ENCODE measurements at regions not wholly inside any gene's neighbourhood (a gene's known extent, or its start where the extent isn't known, plus 50 kb on each side); places are given as distances from the start of the nearest gene placed in this dataset.
A peak's percentile ranks its signal among the peaks of the same experiment; 100 is the strongest.

GRCh38 chr14:104387022-104388010 is 192.2 kb upstream of the C14orf180 start:
- no peak for DNase-seq

GRCh38 chr14:104388011-104388521 is 191.5 kb upstream of the C14orf180 start:
- DNase-seq: no peak

DNA sequence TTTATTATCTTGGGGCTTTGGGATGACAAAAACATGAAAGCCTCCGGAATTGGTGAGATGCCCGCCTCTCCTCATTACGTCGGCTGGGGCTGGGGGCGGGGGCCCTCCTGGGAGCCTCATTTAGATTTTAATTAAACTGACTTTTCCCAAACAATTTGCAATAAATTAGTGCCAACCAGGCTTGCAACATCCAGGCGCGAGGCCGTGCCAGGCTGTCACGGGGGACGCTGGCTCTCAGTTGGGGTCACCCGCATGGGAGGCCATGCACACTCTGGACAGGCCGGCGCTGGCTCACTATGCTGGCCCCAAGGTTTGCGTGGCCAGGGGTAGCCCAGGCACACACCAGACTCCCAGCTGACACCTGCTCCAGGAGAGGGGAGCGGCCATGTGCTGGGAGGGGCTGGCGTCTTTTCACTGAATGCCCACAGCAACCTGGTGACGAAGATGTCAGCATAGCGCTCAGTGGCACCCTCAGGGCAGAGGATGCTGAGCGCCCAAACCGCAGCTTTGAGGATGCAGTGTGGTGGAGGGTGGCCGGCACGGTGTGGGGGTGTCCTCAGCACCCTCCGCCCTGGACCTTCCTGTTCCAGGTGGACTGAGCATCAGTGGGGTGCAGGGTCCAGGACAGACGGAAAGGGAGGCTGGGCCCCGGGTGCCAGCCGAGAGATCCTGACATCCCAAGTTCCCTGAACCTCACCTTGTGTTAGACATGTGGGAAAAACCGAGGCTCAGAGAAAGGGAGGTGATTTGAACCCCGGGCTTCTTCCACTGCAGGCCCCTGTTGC is 190.8 kb upstream of the C14orf180 start:
- no peak for DNase-seq

DNA sequence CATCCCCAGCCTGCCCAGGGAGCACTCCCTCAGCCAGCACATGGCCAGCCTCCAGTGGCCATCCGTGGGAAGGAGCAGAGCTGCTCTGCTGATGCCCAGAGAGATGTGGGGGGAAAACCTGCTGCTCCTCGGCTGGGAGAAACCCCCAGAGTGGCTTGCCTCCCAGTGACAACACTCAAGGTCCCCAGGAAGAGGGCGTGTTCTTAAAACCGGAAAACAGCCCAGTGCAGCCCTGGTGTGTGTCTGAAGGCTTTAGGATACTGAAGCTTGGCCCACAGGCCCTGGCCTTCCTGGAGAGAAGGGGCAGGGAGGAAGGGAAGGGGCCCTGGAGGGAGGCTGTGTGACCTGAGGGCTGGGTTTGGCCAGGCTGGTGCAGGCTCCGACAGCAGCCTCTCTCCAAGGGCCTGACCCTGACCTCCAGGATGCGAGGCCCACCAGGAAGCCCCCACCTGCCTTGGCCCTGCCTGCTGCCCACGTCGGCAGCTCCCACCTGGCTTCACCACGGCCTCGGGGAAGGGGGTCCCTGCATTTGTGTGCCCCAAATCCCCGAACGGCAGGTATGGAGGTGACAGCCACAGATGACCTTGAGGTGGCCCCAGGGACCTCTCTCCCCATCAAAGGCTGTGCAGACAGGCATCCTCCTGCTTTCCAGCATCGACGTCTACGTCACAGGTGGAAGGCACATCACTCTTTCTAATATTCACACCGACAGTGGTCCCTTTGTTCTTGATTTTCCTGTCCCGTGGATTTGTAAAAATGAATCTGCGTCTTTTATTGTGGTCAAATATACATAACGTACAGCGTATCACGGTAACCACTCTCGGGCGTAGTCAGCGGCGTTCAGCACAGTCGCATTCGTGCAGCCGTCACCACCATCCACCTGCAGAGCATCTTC is 190.0 kb upstream of the C14orf180 start:
- DNase-seq: no peak

DNA sequence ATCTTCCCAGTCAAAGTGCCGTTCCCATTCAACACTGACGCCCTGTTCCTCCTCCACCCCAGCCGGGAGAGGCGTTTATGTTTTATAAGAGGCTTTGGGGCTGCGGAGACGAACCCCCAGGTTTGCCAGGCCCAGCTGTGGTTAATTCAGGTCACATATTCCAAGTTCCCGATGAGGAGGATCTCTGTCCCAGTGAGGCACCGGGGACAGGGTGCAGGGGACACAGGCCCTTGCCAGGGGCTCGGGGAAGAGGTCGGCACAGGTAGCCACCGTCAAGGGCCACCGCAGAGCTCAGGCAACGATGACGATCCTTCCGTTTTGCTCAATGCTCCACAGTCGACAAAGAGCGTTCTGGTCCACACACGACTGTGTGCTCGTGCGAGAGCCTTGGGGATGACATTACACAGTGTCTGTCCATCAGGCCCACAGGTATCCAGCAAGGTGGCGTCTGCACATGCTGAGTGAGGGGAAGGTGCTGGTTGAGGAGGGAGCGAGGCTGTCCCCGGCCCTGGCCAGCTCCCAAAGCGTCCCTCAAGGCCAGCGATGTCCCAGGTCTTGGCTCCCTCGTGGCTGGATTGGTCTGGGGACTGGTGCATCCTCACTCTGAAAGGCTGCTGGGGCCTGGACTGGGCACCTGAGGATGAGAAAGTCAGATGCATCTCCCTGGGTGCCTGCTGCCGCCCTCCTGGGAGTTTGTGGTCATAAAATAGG is 189.2 kb upstream of the C14orf180 start:
- DNase-seq: no peak

GRCh38 chr14:104390941-104391901 is 188.3 kb upstream of the C14orf180 start:
- no peak for DNase-seq

GRCh38 chr14:104392001-104392395 is 187.6 kb upstream of the C14orf180 start:
- DNase-seq: no peak

- no peak for DNase-seq
Measured at GRCh38 chr14:104392396-104393198, 187.0 kb upstream of the C14orf180 start.

DNA sequence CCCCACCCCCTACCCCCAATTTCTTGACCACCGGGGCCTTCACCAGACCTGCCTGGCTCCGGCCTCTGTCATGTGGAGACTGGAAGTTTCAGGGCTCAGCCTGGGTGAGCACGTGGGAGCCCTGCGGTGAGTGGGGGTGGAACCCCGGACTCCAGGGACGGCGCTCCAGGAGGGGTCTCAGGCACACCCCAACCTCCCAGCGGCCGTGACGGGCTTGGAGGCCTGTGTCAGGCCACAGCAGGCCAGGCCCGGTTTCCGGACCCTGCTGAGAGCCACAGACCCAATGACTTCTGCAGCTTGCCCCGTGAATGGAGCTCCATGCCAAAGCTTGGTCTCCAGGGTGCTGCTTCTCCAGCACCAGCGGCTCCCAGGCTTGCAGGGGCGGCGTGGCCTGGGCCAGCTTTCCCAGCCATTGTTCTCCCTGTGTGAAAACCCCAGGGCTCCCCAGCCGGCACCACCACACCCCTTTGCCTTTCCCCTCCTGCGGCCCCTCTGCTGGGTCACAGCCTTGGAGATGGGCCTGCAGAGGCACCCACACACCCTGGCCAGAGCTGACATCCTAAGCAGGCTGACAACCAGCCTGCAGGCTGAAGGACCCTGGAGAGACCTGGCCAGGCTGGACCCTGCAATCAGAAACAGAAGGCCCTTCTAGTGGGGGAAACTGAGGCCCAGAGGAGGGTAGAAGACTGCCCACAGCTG is 186.2 kb upstream of the C14orf180 start:
- no peak for DNase-seq

GRCh38 chr14:104393898-104394381 is 185.6 kb upstream of the C14orf180 start:
- DNase-seq: peak; percentile 24

DNA sequence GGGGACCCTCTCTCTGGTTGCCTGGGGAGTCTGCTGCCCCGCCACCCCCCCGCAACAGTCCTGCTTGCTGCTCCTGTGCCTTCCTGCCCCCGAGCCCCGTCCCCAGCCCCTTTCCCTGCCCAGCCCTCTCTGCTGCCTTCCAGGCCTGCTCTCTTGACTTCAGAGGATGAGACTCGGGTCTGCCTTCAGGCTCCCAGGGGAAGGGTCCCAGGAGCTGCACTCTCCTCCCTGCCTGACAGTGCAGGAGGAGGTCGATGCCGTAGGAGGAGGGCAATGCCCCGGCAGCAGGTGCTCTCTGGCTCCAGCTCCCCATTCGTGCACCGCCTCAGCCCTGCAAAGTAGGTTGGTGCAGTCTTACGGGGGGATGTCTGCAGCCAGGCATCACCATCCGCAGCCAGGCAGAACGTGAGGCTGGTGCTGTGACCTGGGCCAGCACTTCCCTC is 185.1 kb upstream of the C14orf180 start:
- DNase-seq: no peak

DNA sequence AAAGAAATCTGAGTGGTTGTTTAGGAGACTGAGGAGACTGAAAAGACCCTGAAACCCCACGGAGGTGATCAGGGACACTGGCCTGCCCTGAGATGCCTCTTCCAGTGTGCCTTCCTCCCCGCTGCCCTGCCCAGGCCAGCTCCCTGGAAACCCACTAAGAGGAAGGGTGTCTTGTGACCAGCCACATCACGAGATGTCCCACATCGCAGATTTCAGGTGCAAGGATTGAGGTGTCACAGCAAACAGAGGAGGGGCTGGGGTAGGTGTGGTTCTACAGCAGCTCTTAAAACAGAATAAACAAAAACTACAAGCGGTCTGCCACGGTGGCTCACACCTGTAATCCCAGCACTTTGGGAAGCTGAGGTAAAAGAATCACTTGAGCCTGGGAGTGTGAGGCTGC is 184.3 kb upstream of the C14orf180 start:
- DNase-seq: no peak

DNA sequence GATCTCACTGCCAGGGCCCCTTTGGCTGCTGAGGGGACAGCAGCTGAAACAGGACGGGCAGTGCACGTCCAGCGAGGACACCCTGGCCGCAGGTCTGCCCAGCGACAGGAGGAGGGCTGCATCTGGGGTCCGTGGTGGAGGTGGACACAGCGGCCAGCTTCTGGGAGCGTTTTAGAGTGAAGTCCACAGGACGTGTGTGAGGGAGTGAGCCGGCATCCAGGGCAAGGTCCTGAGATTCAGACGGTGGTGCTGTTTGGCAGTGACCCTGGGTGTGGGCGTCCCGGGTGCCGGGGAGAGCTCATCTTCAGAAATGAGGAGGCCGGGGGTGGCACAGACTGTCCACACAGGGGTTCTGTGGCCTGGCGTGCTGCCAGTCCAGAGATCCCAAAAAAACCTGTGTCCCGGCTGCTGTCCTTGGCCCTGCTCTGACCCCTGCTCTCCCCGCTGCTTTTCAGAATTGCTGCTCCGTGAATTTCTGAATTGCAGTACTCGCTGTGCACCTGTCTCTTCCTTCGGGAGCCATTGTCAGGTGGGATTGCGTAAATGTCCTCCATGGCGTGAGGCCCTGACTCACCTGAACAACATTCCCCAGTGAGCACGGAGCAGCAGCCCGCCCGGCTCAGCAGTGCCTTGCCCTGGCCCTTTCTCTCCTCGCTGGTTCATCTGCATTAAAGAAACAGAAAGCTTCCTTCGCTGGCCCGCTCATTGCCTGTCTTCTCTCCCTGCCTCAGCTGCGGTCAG is 183.5 kb upstream of the C14orf180 start:
- no peak for DNase-seq

- no peak for DNase-seq
Measured at GRCh38 chr14:104396682-104397470, 182.7 kb upstream of the C14orf180 start.

DNA sequence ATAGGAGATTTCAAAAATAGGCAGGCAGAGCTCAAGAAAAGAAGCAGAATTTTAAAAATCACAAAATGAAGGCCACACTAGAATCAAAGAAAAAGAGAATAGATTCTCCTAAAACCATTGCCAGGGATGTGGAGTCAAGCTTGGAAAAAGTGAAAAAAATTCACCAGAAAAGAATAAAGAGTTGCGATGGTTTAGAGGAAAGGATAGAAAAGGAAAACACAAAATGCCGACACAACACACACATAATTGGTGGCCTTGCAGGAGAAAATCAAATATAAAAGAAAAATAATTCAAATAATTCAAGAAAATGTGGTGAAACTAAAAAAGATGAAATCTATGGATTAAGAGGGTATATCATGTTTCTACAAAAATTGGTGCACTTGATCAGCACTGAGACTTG is 181.6 kb upstream of the C14orf180 start:
- DNase-seq: no peak

- no peak for DNase-seq
Measured at GRCh38 chr14:104398656-104399055, 180.9 kb upstream of the C14orf180 start.
